Tibial nerve (tissue), 4 donors: ENCODE measurements at regions not wholly inside any gene's neighbourhood (a gene's known extent, or its start where the extent isn't known, plus 50 kb on each side); places are given as distances from the start of the nearest gene placed in this dataset.

Source experiments
- DNase-seq, 2 donors: peaks; one replicate each; pipeline ENCODE4 v3.0.0-alpha.2; 2019; ENCODE audit warnings: low spot score in 2 of 2
- H3K27ac ChIP-seq, 4 donors: fragments of 200-600 bp; sonication (generic) in 3 of 4; one replicate each; pipeline ENCODE4 v1.5.1; 2017 to 2019; ENCODE audit warnings: mild to moderate bottlenecking in 1 of 4
- H3K27me3 ChIP-seq, 2 donors: fragments of 200-600 bp; sonication (generic) in 1 of 2; one replicate each; pipeline versions ENCODE4 v1.5.1 to v1.6.0; 2017 to 2019
- H3K36me3 ChIP-seq, 3 donors: fragments of 200-600 bp; sonication (generic); one replicate each; pipeline ENCODE4 v1.5.1; 2018 to 2019
- H3K4me1 ChIP-seq, 4 donors: fragments of 200-600 bp; sonication (generic) in 3 of 4; one replicate each; pipeline ENCODE4 v1.5.1; 2017 to 2019
- H3K4me3 ChIP-seq, 4 donors: fragments of 200-600 bp; sonication (generic) in 3 of 4; one replicate each; pipeline ENCODE4 v1.5.1; 2017 to 2019; ENCODE audit warnings: mild to moderate bottlenecking in 1 of 4, moderate library complexity in 1 of 4
- H3K9me3 ChIP-seq, 4 donors: fragments of 200-600 bp; sonication (generic) in 3 of 4; one replicate each; pipeline ENCODE4 v1.5.1; 2017 to 2019
- EP300 ChIP-seq, 2 donors: sonication (generic); formaldehyde crosslinking; IDR thresholded peaks; one replicate each; pipeline ENCODE4 v1.6.1; 2017; ENCODE audit warnings: antibody characterized with exemption in 2 of 2, mild to moderate bottlenecking in 1 of 2
- POLR2A ChIP-seq, 2 donors: fragments of 450-650 bp; IDR thresholded peaks; one replicate each; pipeline ENCODE4 v1.6.1; 2017; ENCODE audit warnings: antibody characterized with exemption in 2 of 2, mild to moderate bottlenecking in 2 of 2, moderate library complexity in 2 of 2
- WGBS, 2 donors: methylation state at CpG; one replicate each; pipeline ENCODE4 v1.1.5; 2018; 5-methylcytosine and 5-hydroxymethylcytosine counted together
- TF ChIP-seq, protein P1 (sequence below), 5 experiments: fragments of 200-600 bp in 3 of 5; fragments of 450-650 bp in 2 of 5; sonication (generic) in 3 of 5; IDR thresholded peaks; one replicate each; pipeline ENCODE4 v1.5.1; 2016 to 2019; ENCODE audit warnings: antibody characterized with exemption in 5 of 5, mild to moderate bottlenecking in 3 of 5, moderate library complexity in 2 of 5

DNA sequence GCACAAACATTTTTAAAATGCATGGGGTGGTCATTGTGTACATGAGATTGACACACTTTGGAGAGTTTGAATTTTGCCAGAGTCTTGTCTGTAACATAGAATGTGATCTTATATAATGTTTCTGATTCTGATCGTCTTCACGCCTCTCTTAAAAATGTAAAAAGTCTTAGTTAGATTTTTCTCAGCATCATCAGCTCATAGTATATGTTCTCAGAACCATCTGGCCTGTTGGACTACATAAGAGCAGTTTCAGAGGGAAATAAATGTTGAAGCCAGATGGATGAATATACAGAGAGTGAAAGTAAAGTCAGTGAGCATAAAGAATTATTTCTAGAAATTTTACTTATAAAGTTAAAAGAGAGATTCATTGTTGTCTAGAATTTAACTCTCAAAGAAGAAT is 789.9 kb upstream of the MIR17HG start:
- TF ChIP-seq, protein P1, sequence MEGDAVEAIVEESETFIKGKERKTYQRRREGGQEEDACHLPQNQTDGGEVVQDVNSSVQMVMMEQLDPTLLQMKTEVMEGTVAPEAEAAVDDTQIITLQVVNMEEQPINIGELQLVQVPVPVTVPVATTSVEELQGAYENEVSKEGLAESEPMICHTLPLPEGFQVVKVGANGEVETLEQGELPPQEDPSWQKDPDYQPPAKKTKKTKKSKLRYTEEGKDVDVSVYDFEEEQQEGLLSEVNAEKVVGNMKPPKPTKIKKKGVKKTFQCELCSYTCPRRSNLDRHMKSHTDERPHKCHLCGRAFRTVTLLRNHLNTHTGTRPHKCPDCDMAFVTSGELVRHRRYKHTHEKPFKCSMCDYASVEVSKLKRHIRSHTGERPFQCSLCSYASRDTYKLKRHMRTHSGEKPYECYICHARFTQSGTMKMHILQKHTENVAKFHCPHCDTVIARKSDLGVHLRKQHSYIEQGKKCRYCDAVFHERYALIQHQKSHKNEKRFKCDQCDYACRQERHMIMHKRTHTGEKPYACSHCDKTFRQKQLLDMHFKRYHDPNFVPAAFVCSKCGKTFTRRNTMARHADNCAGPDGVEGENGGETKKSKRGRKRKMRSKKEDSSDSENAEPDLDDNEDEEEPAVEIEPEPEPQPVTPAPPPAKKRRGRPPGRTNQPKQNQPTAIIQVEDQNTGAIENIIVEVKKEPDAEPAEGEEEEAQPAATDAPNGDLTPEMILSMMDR (IDR thresholded peaks at IDR 0.05) = no peak
- no peak for TF ChIP-seq POLR2A (IDR thresholded peaks at IDR 0.05)
- no peak for TF ChIP-seq EP300 (IDR thresholded peaks at IDR 0.05)
- no peak overlapping the region for H3K27ac ChIP-seq
- no peak for DNase-seq
- H3K4me1 ChIP-seq = no peaks in the 10 kb centered on the region
- WGBS, 2 donors = 93 to 97% methylated on average over 2 of the region's 2 CpGs
- H3K36me3 ChIP-seq = no peaks in the 10 kb centered on the region
- H3K9me3 ChIP-seq = no peaks in the 10 kb centered on the region
- no peaks in the 10 kb centered on the region for H3K27me3 ChIP-seq
- no peak overlapping the region for H3K4me3 ChIP-seq

DNA sequence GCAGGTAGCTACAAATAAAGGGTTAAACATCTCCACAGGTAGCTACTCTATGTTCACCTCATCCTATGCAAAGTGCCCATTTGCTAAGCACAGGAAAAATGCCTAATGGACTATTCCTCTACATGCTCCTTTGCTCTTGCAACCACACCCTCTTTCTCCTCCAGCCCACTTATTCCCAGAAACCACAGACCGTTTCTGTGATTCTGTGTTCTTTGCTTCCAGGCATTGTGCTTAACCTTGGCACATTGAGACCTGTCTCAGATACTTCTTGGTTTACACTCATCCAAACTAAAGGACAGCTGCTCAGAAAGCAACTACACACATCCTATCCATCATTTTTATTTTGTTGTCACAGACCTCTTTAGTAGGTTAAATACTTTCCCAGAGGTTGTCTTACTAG is 785.0 kb upstream of the MIR17HG start:
- Histone ChIP-seq H3K27me3 (no peaks in the 10 kb centered on the region), H3K4me1 (no peaks in the 10 kb centered on the region), H3K9me3 (no peaks in the 10 kb centered on the region), H3K4me3 (no peak overlapping the region), H3K27ac (no peak overlapping the region), H3K36me3 (no peaks in the 10 kb centered on the region)
- no peak for DNase-seq
- 52 to 56% methylated on average over 1 of the region's 1 CpG for WGBS, 2 donors
- TF ChIP-seq EP300 (IDR thresholded peaks at IDR 0.05) (no peak), POLR2A (IDR thresholded peaks at IDR 0.05) (no peak)
- TF ChIP-seq, protein P1 (IDR thresholded peaks at IDR 0.05) = no peak

DNA sequence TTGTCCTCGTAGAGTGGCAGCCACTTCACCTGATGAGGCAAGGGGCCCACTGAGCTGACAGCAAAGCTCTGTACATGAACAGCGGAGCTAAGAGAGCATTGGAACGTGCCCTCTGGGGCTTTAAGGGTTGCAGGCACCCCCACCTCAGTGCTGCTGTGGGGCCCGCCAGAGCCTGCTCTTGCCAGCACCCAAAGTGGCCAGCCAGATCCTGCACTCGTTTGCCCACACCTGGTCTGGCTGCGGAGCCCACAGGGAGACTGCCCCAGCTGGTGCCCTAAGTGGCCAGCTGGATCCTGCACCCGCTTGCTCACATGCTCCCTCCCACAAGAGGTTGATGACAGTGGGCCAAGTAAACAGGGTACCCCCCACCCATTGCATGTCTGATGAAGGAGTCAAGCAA is 783.4 kb upstream of the MIR17HG start:
- H3K4me3 ChIP-seq = no peak overlapping the region
- TF ChIP-seq EP300 (IDR thresholded peaks at IDR 0.05) (no peak), POLR2A (IDR thresholded peaks at IDR 0.05) (no peak)
- TF ChIP-seq, protein P1 (IDR thresholded peaks at IDR 0.05) = no peak
- 86 to 87% methylated on average over 6 to 7 of the region's 7 CpGs for WGBS, 2 donors
- no peaks in the 10 kb centered on the region for H3K9me3 ChIP-seq
- no peaks in the 10 kb centered on the region for H3K4me1 ChIP-seq
- no peak overlapping the region for H3K27ac ChIP-seq
- no peak for DNase-seq
- H3K27me3 ChIP-seq = no peaks in the 10 kb centered on the region
- H3K36me3 ChIP-seq = no peaks in the 10 kb centered on the region

DNA sequence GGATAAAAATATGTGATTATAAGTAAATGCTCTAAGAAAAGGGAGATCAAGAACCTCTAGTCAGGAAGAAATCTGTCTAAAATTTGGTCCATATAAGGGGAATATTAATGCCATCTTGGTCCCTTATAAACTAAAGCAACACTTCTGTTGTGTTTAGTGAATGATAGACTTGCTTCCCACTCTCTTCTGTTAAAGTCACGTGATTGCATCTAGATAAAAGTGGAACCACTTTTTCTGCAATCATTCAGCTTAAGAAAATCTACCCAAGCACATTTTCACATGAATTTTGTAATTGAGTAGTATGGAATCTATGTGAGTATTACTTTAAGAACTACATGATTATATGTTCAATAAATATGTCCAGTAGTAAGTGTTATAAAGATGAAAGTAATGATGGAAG is 782.9 kb upstream of the MIR17HG start:
- 87 to 88% methylated on average over 1 of the region's 1 CpG for WGBS, 2 donors
- TF ChIP-seq EP300 (IDR thresholded peaks at IDR 0.05) (no peak), POLR2A (IDR thresholded peaks at IDR 0.05) (no peak)
- Histone ChIP-seq H3K9me3 (no peaks in the 10 kb centered on the region), H3K4me1 (no peaks in the 10 kb centered on the region), H3K27ac (no peak overlapping the region), H3K36me3 (no peaks in the 10 kb centered on the region), H3K4me3 (no peak overlapping the region), H3K27me3 (no peaks in the 10 kb centered on the region)
- no peak for DNase-seq

DNA sequence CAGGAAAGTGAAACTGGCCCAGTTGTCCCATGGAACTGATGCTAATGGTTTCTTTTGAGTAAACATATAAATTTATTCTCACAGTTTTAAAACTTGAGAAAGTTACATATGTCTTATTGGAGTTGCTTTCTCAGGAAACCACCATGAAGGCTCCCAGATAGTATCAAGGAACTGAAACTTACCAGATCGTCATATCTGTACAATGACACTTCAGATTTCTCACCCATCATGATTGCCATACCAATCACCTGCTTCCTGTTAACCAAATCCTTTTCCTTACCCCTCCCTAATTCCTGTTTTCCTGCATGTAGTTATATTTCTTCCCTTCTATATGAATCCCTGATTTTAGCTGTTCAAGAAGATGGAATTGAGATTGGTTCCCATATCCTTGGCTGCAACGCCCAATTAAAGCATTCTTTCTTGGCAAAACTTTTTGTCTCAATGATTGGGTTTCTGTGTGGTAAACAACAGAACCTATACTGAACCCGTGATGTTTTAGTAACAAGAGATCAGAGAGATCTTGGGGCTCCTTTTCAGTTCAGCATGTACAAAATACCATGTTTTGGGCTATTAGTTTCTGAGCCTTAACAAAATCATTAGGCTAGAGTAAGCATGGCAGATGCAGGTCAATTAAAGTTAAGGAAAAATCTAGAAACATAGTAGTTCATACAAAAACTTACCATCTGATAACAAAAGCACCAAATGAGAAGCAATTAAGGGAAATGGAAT is 781.3 kb upstream of the MIR17HG start:
- no peak overlapping the region for H3K27ac ChIP-seq
- 85 to 91% methylated on average over 3 of the region's 3 CpGs for WGBS, 2 donors

More for the DNA sequence above, 781.3 kb upstream of the MIR17HG start:
- Histone ChIP-seq H3K9me3 (no peaks in the 10 kb centered on the region), H3K4me3 (no peak overlapping the region), H3K36me3 (no peaks in the 10 kb centered on the region), H3K4me1 (no peaks in the 10 kb centered on the region), H3K27me3 (no peaks in the 10 kb centered on the region)
- TF ChIP-seq POLR2A (IDR thresholded peaks at IDR 0.05) (no peak), EP300 (IDR thresholded peaks at IDR 0.05) (no peak)
- TF ChIP-seq, protein P1 (IDR thresholded peaks at IDR 0.05) = no peak
- DNase-seq = no peak
